KBM-7 (cell line): ENCODE measurements at regions not wholly inside any gene's neighbourhood (a gene's known extent, or its start where the extent isn't known, plus 50 kb on each side); places are given as distances from the start of the nearest gene placed in this dataset.
"Not testable (repeated sequence)": the region's sequence is repeated elsewhere in the genome, so short reads cannot be mapped to it uniquely, and the experiment has no call there.

ENCODE experiments used
- DNase-seq: peaks from one replicate; pipeline ENCODE4 v3.0.0-alpha.2; 2015
- in situ Hi-C: fragments of 300-500 bp; cut with MboI; formaldehyde crosslinking; loops from 2 replicates; pipeline ENCODE4 v1.14.3; 2020; ENCODE audit warnings: low sequenced_read_pairs, low pct_unique_long_range_greater_than_20kb, mixed read lengths

DNA sequence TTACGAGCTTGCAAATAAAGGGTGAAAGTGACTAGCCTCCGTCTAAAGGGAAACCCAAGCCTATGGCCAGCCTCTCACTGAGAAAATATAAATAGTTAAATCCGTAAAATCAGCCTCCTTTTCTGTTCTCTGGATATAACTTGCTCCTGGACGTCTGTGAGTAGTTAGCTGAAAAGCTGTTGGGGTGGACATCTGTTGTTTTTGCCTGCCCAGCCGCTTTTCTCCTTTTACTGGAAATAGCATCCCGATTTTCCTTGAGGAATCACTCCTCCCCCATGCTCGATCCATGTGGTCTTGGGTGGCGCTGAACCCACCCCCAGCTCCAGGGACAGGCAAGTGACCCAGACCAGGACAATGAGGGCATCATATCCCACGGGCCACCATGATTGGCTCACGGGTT is 291.5 kb upstream of the ZNF507 start:
- no peak for DNase-seq
- in situ Hi-C loops = no loop called here

GRCh38 chr19:32058131-32058530 is 287.3 kb upstream of the ZNF507 start:
- DNase-seq = no peak
- in situ Hi-C loops = no loop called here

- in situ Hi-C loops = no loop called here
- DNase-seq = no peak
Measured at GRCh38 chr19:32061315-32061714, 284.1 kb upstream of the ZNF507 start.

GRCh38 chr19:32063601-32064000 is 281.8 kb upstream of the ZNF507 start:
- DNase-seq = no peak
- in situ Hi-C loops = no loop called here

DNA sequence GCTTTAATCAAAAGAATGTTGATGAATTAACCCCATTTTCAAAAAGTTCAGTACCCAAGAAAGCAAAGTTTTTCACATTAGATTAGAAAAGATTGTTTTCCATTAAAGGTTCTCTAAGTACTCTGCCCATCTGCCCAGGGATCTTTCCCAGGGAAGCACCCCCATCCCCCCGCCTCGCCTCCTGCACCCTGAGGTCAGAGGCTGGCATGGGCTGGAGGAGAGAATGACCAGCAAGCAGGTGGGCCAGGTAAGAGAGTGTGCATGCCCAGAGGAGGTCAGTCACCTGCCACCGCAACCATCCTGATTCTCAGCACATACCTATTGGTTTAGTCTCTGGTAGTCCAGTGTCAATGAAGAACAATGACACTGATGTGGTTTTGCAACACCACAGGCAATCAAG is 279.4 kb upstream of the ZNF507 start:
- in situ Hi-C loops = no loop called here

GRCh38 chr19:32067685-32068084 is 277.7 kb upstream of the ZNF507 start:
- in situ Hi-C loops = no loop called here
- no peak for DNase-seq

More for the DNA sequence above, 279.4 kb upstream of the ZNF507 start:
- no peak for DNase-seq

- DNase-seq = no peak
- in situ Hi-C loops = no loop called here
Measured at GRCh38 chr19:32068793-32069192, 276.6 kb upstream of the ZNF507 start.

DNA sequence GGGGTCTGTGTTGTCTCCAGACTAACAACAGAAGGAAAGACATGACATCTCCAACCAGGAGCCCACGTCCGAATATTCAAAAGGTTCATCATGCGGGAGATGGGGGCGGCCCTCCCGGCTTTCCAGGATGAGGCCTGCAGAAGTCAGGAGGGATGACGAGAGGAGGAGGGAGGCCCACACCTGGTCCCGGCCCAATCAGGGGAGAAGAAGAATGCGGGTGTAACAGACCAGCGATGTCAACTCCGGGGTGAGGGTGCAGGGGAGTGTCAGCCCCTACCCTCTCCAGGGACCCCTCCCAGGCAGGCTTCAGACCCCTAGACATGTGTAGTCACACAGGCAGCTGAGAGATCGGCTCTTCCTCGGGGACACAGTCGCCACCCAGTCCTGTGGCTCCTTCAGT is 275.3 kb upstream of the ZNF507 start:
- in situ Hi-C loops = no loop called here
- DNase-seq = no peak

DNA sequence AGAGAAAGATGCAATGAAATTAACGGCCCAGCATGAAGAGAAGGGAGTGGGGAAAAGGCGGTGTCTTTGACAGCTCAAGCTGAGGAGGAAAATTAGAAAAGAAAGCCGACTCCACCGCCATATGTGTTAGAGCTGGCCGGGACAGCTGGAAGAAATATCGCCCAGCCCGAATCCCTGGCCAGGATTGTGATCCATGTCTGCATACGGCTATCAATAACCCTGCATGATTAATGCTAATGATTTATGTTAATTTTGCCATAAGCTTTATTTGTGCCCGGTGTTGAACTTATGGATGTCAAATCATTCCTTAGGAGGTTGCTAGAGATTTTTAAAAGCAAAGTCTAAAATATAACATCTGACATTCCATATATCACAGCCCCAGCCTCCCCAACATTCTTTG is 263.4 kb upstream of the ZNF507 start:
- in situ Hi-C loops = no loop called here

GRCh38 chr19:32084756-32085363 is 260.6 kb upstream of the ZNF507 start:
- in situ Hi-C loops, DNase-seq: not testable (repeated sequence)

More for the DNA sequence above, 263.4 kb upstream of the ZNF507 start:
- DNase-seq = no peak

GRCh38 chr19:32091241-32091640 is 254.2 kb upstream of the ZNF507 start:
- no peak for DNase-seq
- in situ Hi-C loops = no loop called here

- in situ Hi-C loops = no loop called here
- no peak for DNase-seq
Measured at GRCh38 chr19:32097011-32097410, 248.4 kb upstream of the ZNF507 start.

DNA sequence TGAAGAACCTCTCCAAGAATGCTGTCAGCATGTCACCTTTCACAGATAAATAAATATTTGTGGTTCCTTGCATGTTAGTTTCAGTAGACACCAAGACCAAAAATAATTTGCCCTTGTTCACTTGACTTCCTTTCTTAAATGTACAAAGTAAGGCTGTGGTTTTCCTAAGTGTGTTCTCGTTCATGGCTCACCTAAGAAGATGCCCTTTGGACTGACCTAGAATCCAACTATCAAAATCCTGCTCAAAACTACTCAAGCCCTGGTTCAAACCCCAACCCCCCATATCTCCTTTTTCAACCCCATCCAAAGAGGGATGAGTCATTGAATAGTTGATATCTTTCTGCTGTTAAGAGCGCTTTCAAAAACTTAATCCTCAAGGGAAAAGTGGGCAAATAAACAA is 247.8 kb upstream of the ZNF507 start:
- DNase-seq = no peak
- in situ Hi-C loops = no loop called here

- in situ Hi-C loops = no loop called here
- DNase-seq = no peak
Measured at GRCh38 chr19:32098968-32099367, 246.4 kb upstream of the ZNF507 start.

DNA sequence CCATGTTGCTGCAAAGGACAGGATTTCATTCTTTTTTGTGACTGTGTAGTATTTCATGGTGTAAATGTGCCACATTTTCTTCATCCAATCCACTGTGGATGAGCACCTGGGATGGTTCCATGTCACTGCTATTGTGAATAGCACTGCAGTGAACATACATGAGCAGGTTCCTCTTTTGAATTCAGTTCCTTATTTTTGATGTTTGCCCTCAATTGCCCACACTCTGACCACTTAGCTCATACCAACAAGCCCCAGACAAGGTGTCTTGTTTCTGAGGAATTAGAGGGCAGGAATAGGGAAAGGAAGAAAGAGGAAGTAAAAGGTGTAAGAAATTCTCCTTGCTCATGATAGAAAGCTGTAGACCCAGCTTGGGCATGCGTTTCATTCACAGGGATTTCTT is 244.2 kb upstream of the ZNF507 start:
- peak; percentile 52 for DNase-seq
- in situ Hi-C loops = no loop called here

DNA sequence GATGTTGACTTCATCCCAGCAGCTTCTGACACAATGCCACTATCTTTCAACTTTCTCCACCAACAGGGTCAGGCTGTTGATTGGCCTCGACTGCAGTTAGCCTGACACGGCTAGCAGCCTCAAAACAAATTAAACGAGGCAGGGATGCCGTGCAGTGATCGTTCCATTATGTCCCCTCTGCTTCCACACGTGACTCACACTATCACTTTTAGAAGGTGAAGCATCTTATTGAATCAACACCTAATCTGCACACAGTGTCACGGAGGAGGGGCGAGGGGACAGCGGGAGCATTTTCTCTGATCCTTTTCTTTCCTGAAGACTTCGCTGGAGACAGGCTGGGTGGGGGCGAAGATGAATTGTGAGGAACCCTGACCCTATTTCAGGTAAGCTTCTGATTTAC is 241.9 kb upstream of the ZNF507 start:
- DNase-seq = no peak
- in situ Hi-C loops = no loop called here

DNA sequence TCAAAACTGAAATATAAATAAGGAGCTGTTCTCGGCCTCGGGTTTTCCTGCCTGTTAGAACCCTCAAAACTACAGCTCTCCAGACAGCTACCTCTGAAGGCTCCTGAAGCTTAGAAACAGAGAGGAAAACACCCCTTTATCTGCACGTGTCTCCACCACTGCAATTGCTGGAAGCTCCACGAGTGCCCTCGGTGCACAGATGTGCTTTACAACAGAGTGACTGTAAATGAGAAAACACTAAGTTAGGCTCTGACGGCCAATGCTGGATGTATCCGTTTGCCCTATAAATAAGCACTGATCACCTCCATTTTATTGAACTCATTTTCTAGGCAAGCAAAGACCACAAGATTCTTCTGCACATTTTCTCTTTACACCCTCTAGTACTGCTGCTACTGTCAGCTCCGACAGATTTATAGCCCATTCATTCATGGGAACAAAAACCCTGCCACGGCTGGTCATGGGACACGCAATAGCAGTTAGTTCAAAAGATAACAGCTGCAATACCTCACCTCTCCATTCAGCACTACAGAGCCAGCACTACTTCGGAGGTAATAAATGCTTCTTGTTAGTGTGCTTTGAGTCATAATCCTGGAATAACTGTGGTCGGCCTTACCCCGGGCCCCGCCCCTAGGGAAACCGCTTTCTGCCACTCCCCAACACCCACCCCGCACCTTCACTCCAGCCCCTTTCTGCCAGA is 241.1 kb upstream of the ZNF507 start:
- DNase-seq = peak; percentile 5
- in situ Hi-C loops = no loop called here

DNA sequence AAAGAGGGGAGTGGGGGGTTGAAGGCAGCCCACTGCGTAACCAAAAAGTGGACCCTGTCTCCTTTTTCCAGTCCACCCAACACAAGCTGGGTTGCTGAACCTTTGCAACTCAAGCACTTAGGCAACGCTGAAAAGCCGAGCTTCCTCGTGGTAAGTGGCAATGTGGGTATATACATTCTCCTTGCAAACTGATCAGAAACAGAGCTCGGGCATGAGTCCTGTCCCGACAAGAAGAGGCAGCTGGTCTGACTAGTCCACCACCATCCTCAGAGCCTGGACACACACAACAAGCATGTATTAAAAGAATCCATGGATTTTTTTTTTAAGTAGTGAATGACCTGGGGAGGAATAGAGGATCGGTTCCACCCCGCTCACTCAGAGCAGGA is 240.6 kb upstream of the ZNF507 start:
- in situ Hi-C loops = no loop called here
- DNase-seq = no peak

DNA sequence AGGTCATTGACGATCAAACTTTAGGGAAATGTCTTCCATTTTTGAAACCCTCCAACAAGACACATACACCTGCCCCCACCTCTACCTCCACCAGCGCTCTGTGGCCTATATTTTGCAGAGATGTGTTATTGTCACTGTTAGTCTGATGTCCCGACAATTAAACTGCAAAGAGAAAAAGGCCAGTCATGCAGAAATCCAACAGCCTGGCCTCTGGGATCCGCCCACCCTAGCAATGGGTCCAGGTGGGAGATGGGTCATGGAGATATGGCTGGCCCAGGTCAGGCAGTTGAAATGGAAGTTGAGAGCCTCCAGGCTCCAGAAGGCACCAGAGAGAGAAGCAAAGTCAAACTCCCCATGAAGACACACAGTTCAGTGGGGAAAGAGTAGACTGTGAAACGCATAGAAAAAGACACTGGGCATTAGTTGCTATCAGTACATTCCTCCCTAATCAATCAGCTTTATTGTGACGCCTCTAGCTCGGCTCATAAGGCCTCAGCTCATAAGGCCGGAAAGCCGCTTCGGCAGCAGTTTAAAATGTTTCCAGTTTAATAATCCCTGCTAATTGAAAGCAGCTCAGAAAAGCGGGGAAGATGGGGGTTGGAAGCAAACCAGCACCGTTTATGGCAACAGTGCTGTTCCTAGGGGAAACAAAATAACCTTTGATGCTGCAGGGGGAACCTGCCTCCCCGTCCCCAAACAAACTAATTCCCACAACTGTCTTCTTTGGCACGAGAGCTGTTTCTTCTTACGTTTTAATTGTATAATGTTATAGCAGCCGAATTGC is 239.7 kb upstream of the ZNF507 start:
- no peak for DNase-seq
- in situ Hi-C loops = no loop called here

GRCh38 chr19:32122258-32122657 is 223.2 kb upstream of the ZNF507 start:
- in situ Hi-C loops = no loop called here
- DNase-seq = no peak
